HFF-Myc (cell line): ENCODE measurements at regions not wholly inside any gene's neighbourhood (a gene's known extent, or its start where the extent isn't known, plus 50 kb on each side); places are given as distances from the start of the nearest gene placed in this dataset.

Source experiments
- DNase-seq: peaks from one replicate; pipeline ENCODE4 v3.0.0-alpha.2; 2011; ENCODE audit warnings: low read depth; ENCODE audit errors: extremely low read depth
- H3K4me3 ChIP-seq: replicated peaks from 2 replicates; pipeline ENCODE4 v1.5.1; 2011; ENCODE audit warnings: low read depth, mild to moderate bottlenecking, control low read depth, low read length
- TF ChIP-seq, protein P1 (sequence below): IDR thresholded peaks from 2 replicates; pipeline ENCODE4 v1.5.1; 2012; ENCODE audit warnings: mild to moderate bottlenecking, low read depth, low read length, control low read depth; ENCODE audit errors: missing control alignments

DNA sequence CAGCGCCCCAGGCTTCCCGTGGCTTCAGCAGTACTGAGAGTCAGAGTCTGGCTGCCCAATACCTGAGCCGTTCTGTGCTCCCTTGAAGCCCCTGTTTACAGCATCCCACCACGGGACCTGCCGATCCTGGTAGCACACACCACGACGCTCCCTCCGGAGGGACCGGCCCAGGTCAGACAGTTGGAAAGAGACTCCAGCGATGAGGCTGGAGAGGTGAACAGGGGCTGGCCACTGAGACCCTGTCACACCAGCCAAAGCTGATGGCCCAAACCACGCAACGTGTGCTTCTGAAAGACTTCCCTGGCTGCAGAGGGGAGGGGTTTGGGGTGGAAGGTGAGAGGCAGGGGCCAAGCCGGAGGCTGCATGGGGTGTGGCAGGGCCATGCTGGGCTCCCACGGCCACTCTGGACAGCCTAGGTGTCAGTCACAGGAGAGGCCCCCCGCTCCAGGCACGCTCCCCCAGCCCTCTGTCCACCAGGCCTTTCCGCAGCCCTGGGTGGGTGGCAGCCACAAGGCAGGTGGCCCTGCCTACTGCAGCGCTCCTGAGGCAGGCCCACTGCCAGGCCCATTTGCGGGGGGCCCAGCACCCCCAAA, 140.2 kb upstream of the CHST15 start:
- no peak for DNase-seq
- H3K4me3 ChIP-seq = no peak overlapping the region
- TF ChIP-seq, protein P1, sequence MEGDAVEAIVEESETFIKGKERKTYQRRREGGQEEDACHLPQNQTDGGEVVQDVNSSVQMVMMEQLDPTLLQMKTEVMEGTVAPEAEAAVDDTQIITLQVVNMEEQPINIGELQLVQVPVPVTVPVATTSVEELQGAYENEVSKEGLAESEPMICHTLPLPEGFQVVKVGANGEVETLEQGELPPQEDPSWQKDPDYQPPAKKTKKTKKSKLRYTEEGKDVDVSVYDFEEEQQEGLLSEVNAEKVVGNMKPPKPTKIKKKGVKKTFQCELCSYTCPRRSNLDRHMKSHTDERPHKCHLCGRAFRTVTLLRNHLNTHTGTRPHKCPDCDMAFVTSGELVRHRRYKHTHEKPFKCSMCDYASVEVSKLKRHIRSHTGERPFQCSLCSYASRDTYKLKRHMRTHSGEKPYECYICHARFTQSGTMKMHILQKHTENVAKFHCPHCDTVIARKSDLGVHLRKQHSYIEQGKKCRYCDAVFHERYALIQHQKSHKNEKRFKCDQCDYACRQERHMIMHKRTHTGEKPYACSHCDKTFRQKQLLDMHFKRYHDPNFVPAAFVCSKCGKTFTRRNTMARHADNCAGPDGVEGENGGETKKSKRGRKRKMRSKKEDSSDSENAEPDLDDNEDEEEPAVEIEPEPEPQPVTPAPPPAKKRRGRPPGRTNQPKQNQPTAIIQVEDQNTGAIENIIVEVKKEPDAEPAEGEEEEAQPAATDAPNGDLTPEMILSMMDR = no peak

DNA sequence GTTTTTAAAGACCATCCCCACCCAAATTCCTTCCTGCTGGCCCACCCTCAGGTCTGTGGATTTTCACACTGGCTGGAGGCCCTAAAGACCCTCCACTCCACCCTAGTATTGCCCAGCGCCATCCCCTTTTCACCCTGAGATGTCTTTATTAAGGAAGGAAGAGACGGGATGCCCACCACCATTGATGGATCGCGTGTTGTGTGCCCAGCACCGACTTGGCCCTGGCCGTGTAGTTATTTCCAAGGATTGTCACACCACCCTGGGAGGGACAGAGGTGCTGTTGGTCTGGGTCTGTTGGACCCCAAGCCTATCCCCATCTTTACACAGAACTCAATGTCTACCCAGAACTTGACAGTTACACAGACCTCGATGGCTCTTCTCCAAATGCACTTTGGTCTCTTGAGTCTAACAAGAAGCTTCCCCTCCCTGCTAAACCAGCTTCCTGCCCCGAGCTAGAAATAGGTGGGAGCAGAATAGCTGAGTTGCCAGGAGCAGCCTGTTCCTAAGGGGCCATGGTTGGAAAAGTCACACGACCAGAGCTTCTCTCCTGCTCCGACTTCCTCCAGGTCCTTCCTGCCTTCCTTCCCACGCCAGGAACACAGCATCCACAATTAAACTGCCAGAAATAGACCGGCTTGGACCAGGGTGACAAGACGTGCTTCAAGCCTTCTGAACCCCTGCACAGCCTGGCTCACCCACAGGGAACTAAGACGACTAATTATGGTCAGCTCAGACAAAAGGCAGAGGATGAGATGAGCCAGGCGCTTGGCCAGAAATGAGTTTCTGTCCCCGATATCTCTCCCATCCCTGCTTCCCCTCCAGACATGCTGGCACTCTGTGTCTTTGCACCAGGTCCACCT, 139.5 kb upstream of the CHST15 start:
- DNase-seq = no peak
- TF ChIP-seq, protein P1 = no peak
- no peak overlapping the region for H3K4me3 ChIP-seq

DNA sequence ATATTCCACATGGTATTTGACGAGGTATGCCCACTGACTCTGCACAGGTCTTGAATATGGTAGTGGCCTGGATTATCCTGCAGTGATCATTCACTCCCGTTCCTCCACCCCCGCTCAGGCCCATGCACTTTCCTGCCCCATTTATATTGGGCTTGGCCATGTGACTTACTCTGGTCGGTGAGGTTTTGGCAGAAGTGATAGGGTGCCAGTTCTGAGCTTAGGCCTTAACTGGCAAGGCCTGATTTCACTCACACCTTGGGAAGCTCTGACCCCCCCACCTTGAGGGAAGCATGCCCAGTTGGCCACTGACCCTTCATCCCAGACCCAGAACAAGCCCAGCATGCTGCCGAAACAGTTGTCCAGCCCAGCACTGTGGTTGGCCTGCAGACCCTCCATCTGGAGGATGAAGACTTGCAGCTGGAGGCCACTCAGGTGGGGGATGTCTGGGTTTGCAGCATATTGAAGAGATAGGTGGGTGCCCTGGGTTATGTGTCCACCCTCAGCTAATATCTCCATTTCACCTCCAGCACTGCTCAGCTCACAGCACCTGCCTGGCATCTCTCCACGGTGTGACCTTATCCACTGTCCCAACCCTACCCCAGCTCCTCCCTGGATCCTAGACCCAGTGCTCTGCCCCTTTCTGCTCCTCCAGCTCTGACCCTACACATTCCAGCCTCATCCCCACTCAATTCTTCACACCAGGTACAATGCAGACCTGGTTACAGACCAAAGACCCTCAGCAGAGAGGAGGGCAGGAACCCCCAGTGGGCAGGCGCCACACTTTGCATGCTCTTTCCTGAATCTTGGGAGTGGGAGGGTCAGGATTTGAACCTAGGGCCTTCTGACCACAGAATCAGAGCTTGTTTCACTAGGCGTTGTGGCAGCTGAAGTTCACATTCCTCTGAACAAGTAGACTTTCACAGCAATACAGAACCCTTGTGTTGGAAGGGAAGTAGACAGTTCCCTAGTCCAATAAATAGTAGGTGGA, 138.1 kb upstream of the CHST15 start:
- no peak for DNase-seq
- H3K4me3 ChIP-seq = no peak overlapping the region

DNA sequence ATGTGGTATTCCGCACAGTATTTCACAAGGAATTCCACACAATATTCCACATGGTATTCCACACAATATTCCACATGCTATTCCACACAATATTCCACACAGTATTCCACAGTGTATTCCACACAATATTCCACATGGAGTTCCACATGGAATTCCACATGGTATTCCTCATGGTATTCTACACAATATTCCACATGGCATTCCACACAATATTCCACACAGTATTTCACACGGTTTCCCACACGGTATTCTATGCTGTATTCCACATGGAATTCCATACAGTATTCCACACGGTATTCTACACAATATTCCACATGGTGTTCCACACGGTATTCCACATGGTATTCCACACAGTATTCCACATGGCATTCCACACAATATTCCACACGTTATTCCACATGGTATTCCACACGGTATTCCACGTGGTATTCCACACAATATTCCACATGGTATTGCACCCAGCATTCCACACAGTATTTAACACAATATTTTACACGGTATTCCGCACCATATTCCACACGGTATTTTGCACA, 137.3 kb upstream of the CHST15 start:
- DNase-seq = no peak
- no peak overlapping the region for H3K4me3 ChIP-seq
- TF ChIP-seq, protein P1 = no peak

More for the DNA sequence above, 138.1 kb upstream of the CHST15 start:
- TF ChIP-seq, protein P1 = no peak

DNA sequence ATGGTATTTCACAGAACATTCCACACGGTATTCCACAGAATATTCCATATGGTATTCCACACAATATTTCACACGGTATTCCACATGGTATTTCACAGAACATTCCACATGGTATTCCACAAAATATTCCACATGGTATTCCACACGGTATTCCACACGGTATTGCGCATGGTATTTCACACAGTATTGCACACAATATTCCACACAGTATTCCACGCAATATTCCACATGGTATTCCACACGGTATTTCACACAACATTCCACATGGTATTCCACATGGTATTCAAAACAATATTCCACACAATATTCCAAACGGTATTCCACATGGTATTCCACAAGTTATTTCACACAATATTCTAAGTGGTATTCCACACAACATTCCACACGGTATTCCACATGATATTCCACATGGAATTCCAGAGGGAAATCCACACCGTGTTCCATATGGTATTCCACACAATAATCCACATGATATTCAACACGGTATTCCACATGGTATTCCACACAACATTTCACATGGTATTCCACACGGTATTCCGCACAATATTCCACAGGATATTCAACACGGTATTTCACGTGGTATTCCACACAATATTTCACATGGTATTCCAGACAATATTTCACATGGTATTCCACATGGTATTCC, 136.7 kb upstream of the CHST15 start:
- TF ChIP-seq, protein P1 = no peak
- no peak for DNase-seq
- H3K4me3 ChIP-seq = no peak overlapping the region
